Right renal cortex interstitium (tissue), 3 donors: ENCODE measurements at regions not wholly inside any gene's neighbourhood (a gene's known extent, or its start where the extent isn't known, plus 50 kb on each side); places are given as distances from the start of the nearest gene placed in this dataset.
"Not testable (repeated sequence)": the region's sequence is repeated elsewhere in the genome, so short reads cannot be mapped to it uniquely, and the experiment has no call there.

Source experiments
- DNase-seq, 3 donors: peaks; one replicate each; pipeline ENCODE4 v3.0.0-alpha.2; 2013; ENCODE audit warnings: low read depth in 3 of 3, low spot score in 2 of 3

- DNase-seq: no peak
These were observed 219.3 kb downstream of the CAAP1 start for GRCh38 chr9:26673261-26673660.

GRCh38 chr9:26669701-26670670, 222.6 kb downstream of the CAAP1 start:
- no peak for DNase-seq

- no peak for DNase-seq
These were observed 224.7 kb downstream of the CAAP1 start for GRCh38 chr9:26667882-26668281.

- no peak for DNase-seq
These were observed 226.9 kb downstream of the CAAP1 start for GRCh38 chr9:26665666-26666065.

- DNase-seq: not testable (repeated sequence)
These were observed 228.4 kb downstream of the CAAP1 start for GRCh38 chr9:26664087-26664773.

- no peak for DNase-seq
These were observed 230.1 kb downstream of the CAAP1 start for GRCh38 chr9:26662476-26662875.

GRCh38 chr9:26658476-26658875, 234.1 kb downstream of the CAAP1 start:
- no peak for DNase-seq

- DNase-seq: no peak
These were observed 234.6 kb downstream of the CAAP1 start for GRCh38 chr9:26657958-26658357.

- DNase-seq: no peak
These were observed 236.4 kb downstream of the CAAP1 start for GRCh38 chr9:26656003-26656870.

- no peak for DNase-seq
These were observed 237.4 kb downstream of the CAAP1 start for GRCh38 chr9:26655166-26655565.

- no peak for DNase-seq
These were observed 242.3 kb downstream of the CAAP1 start for GRCh38 chr9:26650325-26650724.

- DNase-seq: no peak
These were observed 248.8 kb downstream of the CAAP1 start for GRCh38 chr9:26643826-26644225.

GRCh38 chr9:26639761-26640160, 252.8 kb downstream of the CAAP1 start:
- no peak for DNase-seq

- no peak for DNase-seq
These were observed 255.5 kb downstream of the CAAP1 start for GRCh38 chr9:26637101-26637500.

- DNase-seq: not testable (repeated sequence)
These were observed 278.7 kb downstream of the CAAP1 start for GRCh38 chr9:26613851-26614350.

GRCh38 chr9:26612211-26612610, 280.4 kb downstream of the CAAP1 start:
- no peak for DNase-seq

GRCh38 chr9:26606756-26607155, 285.8 kb downstream of the CAAP1 start:
- DNase-seq: no peak

- DNase-seq: no peak
These were observed 287.2 kb downstream of the CAAP1 start for GRCh38 chr9:26605367-26605766.

- DNase-seq: no peak
These were observed 288.4 kb downstream of the CAAP1 start for GRCh38 chr9:26604076-26604662.

GRCh38 chr9:26603617-26604016, 289.0 kb downstream of the CAAP1 start:
- DNase-seq: no peak
